ENCODE measurements at regions not wholly inside any gene's neighbourhood (a gene's known extent, or its start where the extent isn't known, plus 50 kb on each side); places are given as distances from the start of the nearest gene placed in this dataset.
"Not testable (repeated sequence)": the region's sequence is repeated elsewhere in the genome, so short reads cannot be mapped to it uniquely, and the experiment has no call there.

DNA sequence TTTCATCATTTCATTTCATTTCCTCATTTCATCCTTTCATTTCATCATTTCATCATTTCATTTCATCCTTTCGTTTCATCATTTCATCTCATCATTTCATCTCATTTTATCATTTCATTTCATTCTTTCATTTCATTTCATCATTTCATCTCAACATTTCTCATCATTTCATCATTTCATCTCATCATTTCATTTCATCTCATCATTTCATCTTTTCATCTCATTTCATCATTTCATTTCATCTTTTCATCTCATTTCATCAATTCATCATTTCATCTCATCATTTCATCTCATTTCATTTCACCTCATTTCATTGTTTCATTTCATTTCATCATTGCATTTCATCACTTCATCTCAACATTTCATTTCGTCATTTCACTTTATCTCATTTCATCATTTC lies 129.7 kb upstream of the TP53TG3 start:
- TF ChIP-seq, protein P1, sequence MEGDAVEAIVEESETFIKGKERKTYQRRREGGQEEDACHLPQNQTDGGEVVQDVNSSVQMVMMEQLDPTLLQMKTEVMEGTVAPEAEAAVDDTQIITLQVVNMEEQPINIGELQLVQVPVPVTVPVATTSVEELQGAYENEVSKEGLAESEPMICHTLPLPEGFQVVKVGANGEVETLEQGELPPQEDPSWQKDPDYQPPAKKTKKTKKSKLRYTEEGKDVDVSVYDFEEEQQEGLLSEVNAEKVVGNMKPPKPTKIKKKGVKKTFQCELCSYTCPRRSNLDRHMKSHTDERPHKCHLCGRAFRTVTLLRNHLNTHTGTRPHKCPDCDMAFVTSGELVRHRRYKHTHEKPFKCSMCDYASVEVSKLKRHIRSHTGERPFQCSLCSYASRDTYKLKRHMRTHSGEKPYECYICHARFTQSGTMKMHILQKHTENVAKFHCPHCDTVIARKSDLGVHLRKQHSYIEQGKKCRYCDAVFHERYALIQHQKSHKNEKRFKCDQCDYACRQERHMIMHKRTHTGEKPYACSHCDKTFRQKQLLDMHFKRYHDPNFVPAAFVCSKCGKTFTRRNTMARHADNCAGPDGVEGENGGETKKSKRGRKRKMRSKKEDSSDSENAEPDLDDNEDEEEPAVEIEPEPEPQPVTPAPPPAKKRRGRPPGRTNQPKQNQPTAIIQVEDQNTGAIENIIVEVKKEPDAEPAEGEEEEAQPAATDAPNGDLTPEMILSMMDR (IDR thresholded peaks at IDR 0.05): not testable (repeated sequence)
- TF ChIP-seq POLR2A (IDR thresholded peaks at IDR 0.05): not testable (repeated sequence)
